Suprapubic skin (tissue), 4 donors: ENCODE measurements at regions not wholly inside any gene's neighbourhood (a gene's known extent, or its start where the extent isn't known, plus 50 kb on each side); places are given as distances from the start of the nearest gene placed in this dataset.

Source experiments
- POLR2A ChIP-seq, 2 donors: fragments of 450-650 bp; IDR thresholded peaks; one replicate each; pipeline ENCODE4 v1.6.1; 2017; ENCODE audit warnings: antibody characterized with exemption in 2 of 2, mild to moderate bottlenecking in 2 of 2, moderate library complexity in 2 of 2
- POLR2AphosphoS5 ChIP-seq, 3 donors: sonication (generic); formaldehyde crosslinking; IDR thresholded peaks; one replicate each; pipeline ENCODE4 v1.6.1; 2017; ENCODE audit warnings: antibody characterized with exemption in 3 of 3
- TF ChIP-seq, protein P1 (sequence below), 2 donors: fragments of 200-600 bp in 1 of 2; fragments of 450-650 bp in 1 of 2; sonication (generic) in 1 of 2; IDR thresholded peaks; one replicate each; pipeline ENCODE4 v1.5.1; 2016 to 2019; ENCODE audit warnings: antibody characterized with exemption in 2 of 2, mild to moderate bottlenecking in 1 of 2, moderate library complexity in 1 of 2

DNA sequence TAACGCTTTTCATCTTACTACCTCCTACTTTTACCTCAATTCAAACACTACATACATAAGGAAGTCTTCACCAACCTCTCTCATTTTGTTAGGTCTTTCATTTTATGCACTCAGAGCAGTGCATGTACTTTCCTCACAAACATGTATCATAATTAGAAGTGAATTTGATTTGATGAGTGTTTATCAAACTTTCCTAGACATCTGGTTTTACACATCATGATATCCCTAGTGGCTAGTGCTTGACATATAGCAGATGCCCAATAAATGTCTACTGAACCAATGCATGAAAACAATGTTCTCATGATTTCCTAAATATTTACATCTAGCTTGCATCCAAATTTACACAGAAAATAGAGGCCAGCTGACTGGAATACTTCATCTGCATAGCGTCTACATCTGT lies 323.4 kb upstream of the KIF2B start:
- TF ChIP-seq, protein P1, sequence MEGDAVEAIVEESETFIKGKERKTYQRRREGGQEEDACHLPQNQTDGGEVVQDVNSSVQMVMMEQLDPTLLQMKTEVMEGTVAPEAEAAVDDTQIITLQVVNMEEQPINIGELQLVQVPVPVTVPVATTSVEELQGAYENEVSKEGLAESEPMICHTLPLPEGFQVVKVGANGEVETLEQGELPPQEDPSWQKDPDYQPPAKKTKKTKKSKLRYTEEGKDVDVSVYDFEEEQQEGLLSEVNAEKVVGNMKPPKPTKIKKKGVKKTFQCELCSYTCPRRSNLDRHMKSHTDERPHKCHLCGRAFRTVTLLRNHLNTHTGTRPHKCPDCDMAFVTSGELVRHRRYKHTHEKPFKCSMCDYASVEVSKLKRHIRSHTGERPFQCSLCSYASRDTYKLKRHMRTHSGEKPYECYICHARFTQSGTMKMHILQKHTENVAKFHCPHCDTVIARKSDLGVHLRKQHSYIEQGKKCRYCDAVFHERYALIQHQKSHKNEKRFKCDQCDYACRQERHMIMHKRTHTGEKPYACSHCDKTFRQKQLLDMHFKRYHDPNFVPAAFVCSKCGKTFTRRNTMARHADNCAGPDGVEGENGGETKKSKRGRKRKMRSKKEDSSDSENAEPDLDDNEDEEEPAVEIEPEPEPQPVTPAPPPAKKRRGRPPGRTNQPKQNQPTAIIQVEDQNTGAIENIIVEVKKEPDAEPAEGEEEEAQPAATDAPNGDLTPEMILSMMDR (IDR thresholded peaks at IDR 0.05) = no peak
- TF ChIP-seq POLR2A (IDR thresholded peaks at IDR 0.05) = no peak
- TF ChIP-seq POLR2AphosphoS5 (IDR thresholded peaks at IDR 0.05) = no peak
